ENCODE measurements at regions not wholly inside any gene's neighbourhood (a gene's known extent, or its start where the extent isn't known, plus 50 kb on each side); places are given as distances from the start of the nearest gene placed in this dataset.

GRCh38 chr4:134505511-134505910 lies 303.9 kb upstream of the PABPC4L start:
- no peak for TF ChIP-seq CTCF (IDR thresholded peaks at IDR 0.05)

GRCh38 chr4:134501973-134502643 lies 300.5 kb upstream of the PABPC4L start:
- no peak for TF ChIP-seq CTCF (IDR thresholded peaks at IDR 0.05)

GRCh38 chr4:134499074-134499473 lies 297.5 kb upstream of the PABPC4L start:
- no peak for TF ChIP-seq CTCF (IDR thresholded peaks at IDR 0.05)

- no peak for TF ChIP-seq CTCF (IDR thresholded peaks at IDR 0.05)
Observed at GRCh38 chr4:134490863-134491262, 289.3 kb upstream of the PABPC4L start.

GRCh38 chr4:134471569-134471968 lies 270.0 kb upstream of the PABPC4L start:
- no peak for TF ChIP-seq CTCF (IDR thresholded peaks at IDR 0.05)

- peak; percentile 62 for TF ChIP-seq CTCF (IDR thresholded peaks at IDR 0.05)
Observed at GRCh38 chr4:134470544-134470943, 269.0 kb upstream of the PABPC4L start.

GRCh38 chr4:134465417-134465816 lies 263.8 kb upstream of the PABPC4L start:
- no peak for TF ChIP-seq CTCF (IDR thresholded peaks at IDR 0.05)

GRCh38 chr4:134463771-134464170 lies 262.2 kb upstream of the PABPC4L start:
- TF ChIP-seq CTCF (IDR thresholded peaks at IDR 0.05), result no peak
